Fibroblast of the aortic adventitia (primary cell): ENCODE measurements at regions not wholly inside any gene's neighbourhood (a gene's known extent, or its start where the extent isn't known, plus 50 kb on each side); places are given as distances from the start of the nearest gene placed in this dataset.

Source experiments
- DNase-seq: peaks from one replicate; pipeline ENCODE4 v3.0.0-alpha.2; 2010; ENCODE audit warnings: low read depth
- H3K4me3 ChIP-seq: 2 replicates; pipeline ENCODE4 v1.5.1; 2011; ENCODE audit warnings: low read depth, mild to moderate bottlenecking, control low read depth, low read length, moderate library complexity
- CTCF ChIP-seq: IDR thresholded peaks from 2 replicates; pipeline ENCODE4 v1.5.1; 2011; ENCODE audit warnings: mild to moderate bottlenecking, low read length, control low read depth, inconsistent platforms; ENCODE audit not compliant: insufficient read depth

- DNase-seq: no peak
- no peak for TF ChIP-seq CTCF
- no peak overlapping the region for H3K4me3 ChIP-seq
Observed at GRCh38 chr7:117944886-117945285, 71.6 kb upstream of the CTTNBP2 start.

- DNase-seq: no peak
- TF ChIP-seq CTCF: no peak
- no peak overlapping the region for H3K4me3 ChIP-seq
Observed at GRCh38 chr7:117946151-117946633, 73.0 kb upstream of the CTTNBP2 start.

- no peak overlapping the region for H3K4me3 ChIP-seq
- TF ChIP-seq CTCF: peak; percentile 4
- no peak for DNase-seq
Observed at GRCh38 chr7:117949232-117949631, 76.0 kb upstream of the CTTNBP2 start.

GRCh38 chr7:117950601-117951260, 77.5 kb upstream of the CTTNBP2 start:
- no peak for TF ChIP-seq CTCF
- no peak for DNase-seq
- no peak overlapping the region for H3K4me3 ChIP-seq

- no peak for DNase-seq
- no peak overlapping the region for H3K4me3 ChIP-seq
- TF ChIP-seq CTCF: no peak
Observed at GRCh38 chr7:117951285-117951684, 78.0 kb upstream of the CTTNBP2 start.

- no peak for TF ChIP-seq CTCF
- DNase-seq: no peak
- no peak overlapping the region for H3K4me3 ChIP-seq
Observed at GRCh38 chr7:117951691-117952280, 78.5 kb upstream of the CTTNBP2 start.
